NCI-H187 treated with DMSO at 0.1 percent for 48 hours (cell line): ENCODE measurements at regions not wholly inside any gene's neighbourhood (a gene's known extent, or its start where the extent isn't known, plus 50 kb on each side); places are given as distances from the start of the nearest gene placed in this dataset.

Source experiments
- DNase-seq: peaks from one replicate; lab custom pipeline; 2025; lab: John Stamatoyannopoulos, UW

- no peak for DNase-seq
Measured at GRCh38 chr13:76440568-76440967, 445.6 kb downstream of the KCTD12 start.

- DNase-seq: no peak
Measured at GRCh38 chr13:76439546-76439945, 446.7 kb downstream of the KCTD12 start.

- no peak for DNase-seq
Measured at GRCh38 chr13:76438050-76438449, 448.2 kb downstream of the KCTD12 start.

GRCh38 chr13:76425935-76426334, 460.3 kb downstream of the KCTD12 start:
- no peak for DNase-seq

- no peak for DNase-seq
Measured at GRCh38 chr13:76421011-76421410, 465.2 kb downstream of the KCTD12 start.

- DNase-seq: no peak
Measured at GRCh38 chr13:76418404-76418803, 467.8 kb downstream of the KCTD12 start.

GRCh38 chr13:76414320-76414719, 471.9 kb downstream of the KCTD12 start:
- no peak for DNase-seq

GRCh38 chr13:76406243-76406642, 480.0 kb downstream of the KCTD12 start:
- DNase-seq: no peak

GRCh38 chr13:76398425-76398824, 487.8 kb downstream of the KCTD12 start:
- DNase-seq: no peak

- no peak for DNase-seq
Measured at GRCh38 chr13:76397413-76397812, 488.8 kb downstream of the KCTD12 start.

GRCh38 chr13:76389321-76389720, 496.9 kb downstream of the KCTD12 start:
- no peak for DNase-seq

GRCh38 chr13:76387566-76387965, 498.6 kb downstream of the KCTD12 start:
- no peak for DNase-seq

- DNase-seq: no peak
Measured at GRCh38 chr13:76386321-76386720, 499.9 kb downstream of the KCTD12 start.

GRCh38 chr13:76385586-76385985, 500.6 kb downstream of the KCTD12 start:
- no peak for DNase-seq

GRCh38 chr13:76383676-76384461, 502.3 kb downstream of the KCTD12 start:
- no peak for DNase-seq

GRCh38 chr13:76380446-76381065, 505.6 kb downstream of the KCTD12 start:
- no peak for DNase-seq

- no peak for DNase-seq
Measured at GRCh38 chr13:76379341-76380105, 506.7 kb downstream of the KCTD12 start.

GRCh38 chr13:76378767-76379166, 507.4 kb downstream of the KCTD12 start:
- DNase-seq: no peak

- DNase-seq: no peak
Measured at GRCh38 chr13:76363682-76364289, 522.4 kb downstream of the KCTD12 start.

- no peak for DNase-seq
Measured at GRCh38 chr13:76361868-76362267, 524.3 kb downstream of the KCTD12 start.

- no peak for DNase-seq
Measured at GRCh38 chr13:76351541-76352229, 534.5 kb downstream of the KCTD12 start.

- no peak for DNase-seq
Measured at GRCh38 chr13:76350399-76350798, 535.8 kb downstream of the KCTD12 start.
